Mesenchymal stem cell (in vitro differentiated cells and primary cell): ENCODE measurements at regions not wholly inside any gene's neighbourhood (a gene's known extent, or its start where the extent isn't known, plus 50 kb on each side); places are given as distances from the start of the nearest gene placed in this dataset.
A peak's percentile ranks its signal among the peaks of the same experiment; 100 is the strongest.
"Not testable (repeated sequence)": the region's sequence is repeated elsewhere in the genome, so short reads cannot be mapped to it uniquely, and the experiment has no call there.

ENCODE experiments used
- DNase-seq: peaks from one replicate; pipeline ENCODE4 v3.0.0-alpha.2; 2013
- H2AFZ ChIP-seq: one replicate; pipeline ENCODE4 v1.6.1; 2013; ENCODE audit warnings: low read depth, mild to moderate bottlenecking, control low read depth, inconsistent platforms, low read length, moderate library complexity
- H2AK5ac ChIP-seq: 2 replicates; pipeline ENCODE4 v1.6.1; 2013; ENCODE audit warnings: low read length, moderate library complexity, mild to moderate bottlenecking, inconsistent platforms; ENCODE audit not compliant: severe bottlenecking
- H2BK120ac ChIP-seq: one replicate; pipeline ENCODE4 v1.6.1; 2013; ENCODE audit warnings: low read depth, mild to moderate bottlenecking, inconsistent platforms, low read length, moderate library complexity
- H2BK12ac ChIP-seq, 2 experiments: one replicate each; pipeline ENCODE4 v1.6.1; 2013; ENCODE audit warnings: inconsistent platforms in 2 of 2, low read length in 2 of 2, mild to moderate bottlenecking in 2 of 2, moderate library complexity in 2 of 2, control low read depth in 1 of 2
- H2BK15ac ChIP-seq: one replicate; pipeline ENCODE4 v1.6.1; 2013; ENCODE audit warnings: mild to moderate bottlenecking, low read depth, inconsistent platforms; ENCODE audit not compliant: poor library complexity, severe bottlenecking
- H2BK5ac ChIP-seq: 2 replicates; pipeline ENCODE4 v1.6.1; 2013; ENCODE audit warnings: low read depth, mild to moderate bottlenecking, low read length, control low read depth, inconsistent platforms; ENCODE audit not compliant: poor library complexity, severe bottlenecking
- H3K14ac ChIP-seq, 2 experiments: one replicate each; pipeline ENCODE4 v1.6.1; 2013; ENCODE audit warnings: inconsistent platforms in 2 of 2, low read length in 2 of 2, control low read depth in 1 of 2, mild to moderate bottlenecking in 1 of 2, moderate library complexity in 1 of 2
- H3K18ac ChIP-seq, 2 experiments: one replicate each; pipeline ENCODE4 v1.6.1; 2013; ENCODE audit warnings: inconsistent platforms in 2 of 2, low read length in 2 of 2, control low read depth in 1 of 2, low read depth in 1 of 2, mild to moderate bottlenecking in 1 of 2
- H3K23ac ChIP-seq, 2 experiments: one replicate each; pipeline ENCODE4 v1.6.1; 2013; ENCODE audit warnings: inconsistent platforms in 2 of 2, low read length in 2 of 2, mild to moderate bottlenecking in 2 of 2, moderate library complexity in 2 of 2, control low read depth in 1 of 2
- H3K27ac ChIP-seq: 2 replicates; pipeline ENCODE4 v1.5.1; 2013; ENCODE audit warnings: mild to moderate bottlenecking, moderate library complexity, low read length, control low read depth, inconsistent platforms; ENCODE audit not compliant: poor library complexity, severe bottlenecking
- H3K27me3 ChIP-seq, 2 experiments: 2 replicates each; pipeline versions ENCODE4 v1.6.1 to v1.7.0; 2013; ENCODE audit warnings: low read length in 2 of 2, mild to moderate bottlenecking in 2 of 2, moderate library complexity in 2 of 2, control low read depth in 1 of 2, inconsistent platforms in 1 of 2; ENCODE audit not compliant: control insufficient read depth in 1 of 2, insufficient read depth in 1 of 2
- H3K36me3 ChIP-seq, 2 experiments: 2 replicates each; pipeline versions ENCODE4 v1.6.1 to v1.7.0; 2013; ENCODE audit warnings: low read length in 2 of 2, control low read depth in 1 of 2, inconsistent platforms in 1 of 2, low read depth in 1 of 2, mild to moderate bottlenecking in 1 of 2; ENCODE audit not compliant: insufficient read depth in 2 of 2, control insufficient read depth in 1 of 2
- H3K4ac ChIP-seq, 2 experiments: one replicate each; pipeline ENCODE4 v1.6.1; 2013; ENCODE audit warnings: inconsistent platforms in 2 of 2, low read length in 2 of 2, mild to moderate bottlenecking in 2 of 2, moderate library complexity in 2 of 2, control low read depth in 1 of 2, low read depth in 1 of 2
- H3K4me1 ChIP-seq: 2 replicates; pipeline ENCODE4 v1.6.1; 2013; ENCODE audit warnings: low read depth, low read length, control low read depth; ENCODE audit not compliant: control insufficient read depth, insufficient read depth
- H3K4me2 ChIP-seq: 2 replicates; pipeline ENCODE4 v1.6.1; 2013; ENCODE audit warnings: low read length, mild to moderate bottlenecking, inconsistent platforms; ENCODE audit not compliant: poor library complexity, severe bottlenecking
- H3K4me3 ChIP-seq, 2 experiments: 2 replicates each; pipeline versions ENCODE4 v1.5.1 to v1.7.0; 2013; ENCODE audit warnings: low read length in 2 of 2, mild to moderate bottlenecking in 2 of 2, control low read depth in 1 of 2, low read depth in 1 of 2; ENCODE audit not compliant: insufficient read depth in 1 of 2
- H3K79me1 ChIP-seq: replicated peaks from 2 replicates; pipeline ENCODE4 v1.6.1; 2013; ENCODE audit warnings: mild to moderate bottlenecking, control low read depth, low read length, inconsistent platforms; ENCODE audit not compliant: poor library complexity, severe bottlenecking
- H3K9ac ChIP-seq: 2 replicates; pipeline ENCODE4 v1.7.0; 2013; ENCODE audit warnings: mild to moderate bottlenecking, low read length, moderate library complexity
- H3K9me3 ChIP-seq: 2 replicates; pipeline ENCODE4 v1.7.0; 2013; ENCODE audit warnings: mild to moderate bottlenecking, low read length; ENCODE audit not compliant: control insufficient read depth
- H4K8ac ChIP-seq: one replicate; pipeline ENCODE4 v1.6.1; 2013; ENCODE audit warnings: inconsistent platforms, mild to moderate bottlenecking, low read length, moderate library complexity
- H4K91ac ChIP-seq: one replicate; pipeline ENCODE4 v1.6.1; 2013; ENCODE audit warnings: mild to moderate bottlenecking, low read length, inconsistent platforms
- WGBS: methylation state at CpG from one replicate; pipeline ENCODE4 v1.1.7; 2013; ENCODE audit warnings: mixed read lengths; 5-methylcytosine and 5-hydroxymethylcytosine counted together

GRCh38 chr13:85140192-85140591 is 659.0 kb downstream of the SLITRK6 start:
- H3K4me2 ChIP-seq, result no peak overlapping the region
- DNase-seq, result peak; percentile 31
- H3K27ac ChIP-seq, result no peak overlapping the region
- no peak overlapping the region for H3K23ac ChIP-seq
- H3K4me3 ChIP-seq, result no peak overlapping the region
- H2BK5ac ChIP-seq, result no peak overlapping the region
- H2AFZ ChIP-seq, result no peak overlapping the region
- H3K27me3 ChIP-seq, result no peaks in the 10 kb centered on the region
- H2AK5ac ChIP-seq, result no peak overlapping the region
- H3K4me1 ChIP-seq, result no peaks in the 10 kb centered on the region
- no peak overlapping the region for H3K14ac ChIP-seq
- no peak overlapping the region for H2BK120ac ChIP-seq
- H2BK12ac ChIP-seq, result no peak overlapping the region
- no peak overlapping the region for H2BK15ac ChIP-seq
- H3K18ac ChIP-seq, result no peak overlapping the region
- H4K8ac ChIP-seq, result no peak overlapping the region
- H3K36me3 ChIP-seq, result no peaks in the 10 kb centered on the region
- H3K9me3 ChIP-seq, result no peaks in the 10 kb centered on the region
- H4K91ac ChIP-seq, result no peak overlapping the region
- no peaks in the 10 kb centered on the region for H3K79me1 ChIP-seq
- no peak overlapping the region for H3K9ac ChIP-seq
- 43% methylated on average over 1 of the region's 1 CpG for WGBS
- no peak overlapping the region for H3K4ac ChIP-seq

- no peak overlapping the region for H3K18ac ChIP-seq
- H3K4me2 ChIP-seq, result no peak overlapping the region
- no peak overlapping the region for H4K91ac ChIP-seq
- H3K4ac ChIP-seq, result no peak overlapping the region
- H3K36me3 ChIP-seq, result no peaks in the 10 kb centered on the region
- no peak overlapping the region for H3K23ac ChIP-seq
- no peaks in the 10 kb centered on the region for H3K9me3 ChIP-seq
- H2BK5ac ChIP-seq, result no peak overlapping the region
- H3K27ac ChIP-seq, result no peak overlapping the region
- peak; percentile 20 for DNase-seq
- no peaks in the 10 kb centered on the region for H3K27me3 ChIP-seq
- no peak overlapping the region for H3K4me3 ChIP-seq
- H3K9ac ChIP-seq, result no peak overlapping the region
- no peak overlapping the region for H3K14ac ChIP-seq
- H3K79me1 ChIP-seq, result no peaks in the 10 kb centered on the region
- H4K8ac ChIP-seq, result no peak overlapping the region
- H2AFZ ChIP-seq, result no peak overlapping the region
- no peak overlapping the region for H2AK5ac ChIP-seq
- 100% methylated on average over 1 of the region's 1 CpG for WGBS
- H2BK12ac ChIP-seq, result no peak overlapping the region
- no peak overlapping the region for H2BK120ac ChIP-seq
- H2BK15ac ChIP-seq, result no peak overlapping the region
- no peaks in the 10 kb centered on the region for H3K4me1 ChIP-seq
These were observed 661.7 kb downstream of the SLITRK6 start for GRCh38 chr13:85137516-85137915.

- Histone ChIP-seq H2BK15ac (no peak overlapping the region), H2BK5ac (no peak overlapping the region), H3K4me1 (no peaks in the 10 kb centered on the region), H3K9me3 (peaks cover 4% of the 10 kb centered on the region), H3K27ac (no peak overlapping the region), H2BK120ac (no peak overlapping the region), H2BK12ac (no peak overlapping the region), H3K23ac (no peak overlapping the region), H3K79me1 (no peaks in the 10 kb centered on the region), H3K4me2 (no peak overlapping the region), H4K91ac (no peak overlapping the region), H3K4ac (no peak overlapping the region), H3K9ac (no peak overlapping the region), H3K4me3 (no peak overlapping the region), H2AFZ (no peak overlapping the region), H4K8ac (no peak overlapping the region), H3K36me3 (no peaks in the 10 kb centered on the region), H3K18ac (no peak overlapping the region), H3K14ac (no peak overlapping the region), H3K27me3 (no peaks in the 10 kb centered on the region), H2AK5ac (no peak overlapping the region)
- no peak for DNase-seq
- 100% methylated on average over 3 of the region's 6 CpGs for WGBS
These were observed 666.2 kb downstream of the SLITRK6 start for GRCh38 chr13:85132986-85133385.

- H2BK120ac ChIP-seq, H3K4ac ChIP-seq, H3K9me3 ChIP-seq, H2AK5ac ChIP-seq, H3K9ac ChIP-seq, H3K27me3 ChIP-seq, H3K79me1 ChIP-seq, H3K4me3 ChIP-seq, H3K23ac ChIP-seq, H2BK12ac ChIP-seq, H3K36me3 ChIP-seq, H4K91ac ChIP-seq, H2AFZ ChIP-seq, DNase-seq, H3K27ac ChIP-seq, H3K18ac ChIP-seq, H2BK5ac ChIP-seq, H4K8ac ChIP-seq, H3K4me1 ChIP-seq, H3K14ac ChIP-seq, H3K4me2 ChIP-seq, H2BK15ac ChIP-seq: not testable (repeated sequence)
- WGBS, result 80% methylated on average over 11 of the region's 14 CpGs
These were observed 675.7 kb downstream of the SLITRK6 start for GRCh38 chr13:85123501-85123900.
